SK-N-MC (cell line): ENCODE measurements at regions not wholly inside any gene's neighbourhood (a gene's known extent, or its start where the extent isn't known, plus 50 kb on each side); places are given as distances from the start of the nearest gene placed in this dataset.

ENCODE experiments used
- DNase-seq: peaks from one replicate; pipeline ENCODE4 v3.0.0-alpha.2; 2011; ENCODE audit warnings: low read depth, low spot score
- H3K27ac ChIP-seq: fragments of 200-600 bp; sonication (generic); 2 replicates; pipeline ENCODE4 v1.5.1; 2016; ENCODE audit warnings: mixed run types
- H3K36me3 ChIP-seq: fragments of 200-600 bp; sonication (generic); 2 replicates; pipeline ENCODE4 v1.6.1; 2017; ENCODE audit warnings: antibody characterized with exemption, low read length, mixed read lengths; ENCODE audit not compliant: insufficient read depth
- H3K4me3 ChIP-seq: fragments of 200-600 bp; sonication (generic); 2 replicates; pipeline ENCODE4 v1.5.1; 2016
- H3K9ac ChIP-seq: fragments of 200-600 bp; sonication (generic); 2 replicates; pipeline ENCODE4 v1.8.0; 2017; ENCODE audit warnings: mixed run types, mixed read lengths; ENCODE audit not compliant: insufficient read length
- H3K9me3 ChIP-seq: fragments of 200-600 bp; sonication (generic); 2 replicates; pipeline ENCODE4 v1.6.1; 2017; ENCODE audit warnings: low read depth, mild to moderate bottlenecking, antibody characterized with exemption, low read length, moderate library complexity, mixed read lengths
- EZH2 ChIP-seq: fragments of 200-600 bp; sonication (generic); IDR thresholded peaks from one replicate; pipeline ENCODE4 v1.6.1; 2017; ENCODE audit warnings: antibody characterized with exemption
- FOXP2 ChIP-seq: optimal IDR thresholded peaks from 2 replicates; pipeline ENCODE3; 2011; ENCODE audit warnings: mild to moderate bottlenecking, moderate library complexity; ENCODE audit not compliant: insufficient read depth; ENCODE audit errors: extremely low read length, control extremely low read depth
- POLR2AphosphoS5 ChIP-seq: IDR thresholded peaks from 2 replicates; pipeline ENCODE4 v1.6.1; 2012; ENCODE audit warnings: mild to moderate bottlenecking, low read depth, low read length, borderline replicate concordance

GRCh38 chr17:79211061-79211770 lies 136.6 kb downstream of the ENGASE start:
- Histone ChIP-seq H3K9ac (no peak overlapping the region), H3K36me3 (no peaks in the 10 kb centered on the region), H3K4me3 (no peak overlapping the region), H3K27ac (no peak overlapping the region), H3K9me3 (no peaks in the 10 kb centered on the region)
- no peak for TF ChIP-seq EZH2
- TF ChIP-seq POLR2AphosphoS5 = no peak
- no peak for TF ChIP-seq FOXP2
- DNase-seq = no peak

DNA sequence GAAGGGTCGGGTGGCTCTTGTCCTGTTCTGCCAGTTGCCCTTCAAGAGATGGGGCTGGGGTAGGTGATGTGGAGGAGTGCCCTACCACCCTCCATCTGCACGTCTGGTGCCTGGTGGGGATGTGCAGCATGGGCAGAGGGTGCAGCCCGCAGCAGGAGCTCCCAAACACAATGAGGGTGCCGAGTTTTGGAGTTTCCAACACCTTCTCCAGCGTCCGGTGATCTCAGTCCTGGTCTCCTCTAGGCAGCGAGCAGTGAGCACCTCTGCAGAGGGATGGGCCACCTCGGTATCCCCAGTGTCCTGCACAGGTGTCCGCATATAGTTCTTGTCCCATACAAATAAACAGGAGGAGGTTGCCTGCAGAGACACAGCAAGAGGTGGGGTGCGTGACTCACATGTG lies 136.0 kb downstream of the ENGASE start:
- no peak overlapping the region for H3K27ac ChIP-seq

GRCh38 chr17:79207960-79208359 lies 133.3 kb downstream of the ENGASE start:
- TF ChIP-seq EZH2 (no peak), FOXP2 (no peak), POLR2AphosphoS5 (no peak)
- H3K36me3 ChIP-seq = no peaks in the 10 kb centered on the region
- no peak overlapping the region for H3K27ac ChIP-seq
- H3K4me3 ChIP-seq = no peak overlapping the region
- H3K9ac ChIP-seq = no peak overlapping the region
- no peaks in the 10 kb centered on the region for H3K9me3 ChIP-seq
- no peak for DNase-seq

More for the DNA sequence above, 136.0 kb downstream of the ENGASE start:
- no peak overlapping the region for H3K4me3 ChIP-seq
- no peak for DNase-seq
- no peaks in the 10 kb centered on the region for H3K9me3 ChIP-seq
- TF ChIP-seq EZH2 (no peak), FOXP2 (no peak), POLR2AphosphoS5 (no peak)
- H3K9ac ChIP-seq = no peak overlapping the region
- H3K36me3 ChIP-seq = no peaks in the 10 kb centered on the region

DNA sequence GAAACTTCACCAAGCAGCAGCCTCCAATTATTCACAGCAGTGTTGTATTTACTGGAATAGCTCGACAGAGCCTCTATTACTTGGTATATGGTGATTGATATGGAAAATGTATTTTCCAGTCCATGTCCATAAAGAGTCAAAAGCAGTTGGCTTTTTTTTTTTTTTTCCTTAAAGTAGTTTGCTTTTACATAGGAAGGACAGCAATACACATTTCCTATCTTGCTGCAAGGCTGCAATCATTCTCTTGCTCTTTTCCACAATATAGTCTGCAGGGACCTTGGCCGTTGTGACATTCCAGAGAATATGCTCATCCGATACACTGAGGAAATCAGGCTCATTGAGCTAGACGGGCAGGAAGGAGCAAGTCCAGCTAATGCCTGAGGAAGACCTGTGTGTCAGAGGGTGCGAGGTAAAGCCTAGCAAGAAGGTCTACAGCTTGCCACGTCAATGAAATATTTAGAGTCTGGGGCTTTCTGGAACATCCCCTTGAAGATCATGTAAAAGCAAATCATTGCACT lies 131.1 kb downstream of the ENGASE start:
- no peak for DNase-seq
- Histone ChIP-seq H3K9ac (no peak overlapping the region), H3K9me3 (no peaks in the 10 kb centered on the region), H3K27ac (no peak overlapping the region), H3K36me3 (no peaks in the 10 kb centered on the region), H3K4me3 (no peak overlapping the region)
- TF ChIP-seq EZH2 = no peak
- TF ChIP-seq FOXP2 = no peak
- TF ChIP-seq POLR2AphosphoS5 = no peak

DNA sequence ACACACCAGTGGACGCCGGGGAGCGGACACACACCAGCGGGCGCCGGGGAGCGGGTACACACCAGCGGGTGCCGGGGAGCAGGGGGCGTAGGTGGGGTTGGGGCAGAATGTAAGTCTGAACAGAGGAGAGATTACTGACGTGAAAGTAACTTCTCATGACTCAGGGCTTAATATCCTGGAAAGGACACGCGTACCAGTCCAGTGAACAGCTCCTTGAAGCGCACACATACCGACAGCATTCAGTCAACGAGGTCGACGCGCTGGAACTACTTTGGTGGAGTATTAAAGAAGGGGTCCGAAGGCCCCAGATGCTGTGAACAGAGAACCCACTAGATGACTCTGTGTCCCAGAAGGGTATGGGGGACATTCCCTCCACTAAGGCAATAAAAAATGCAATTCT lies 129.6 kb downstream of the ENGASE start:
- no peak overlapping the region for H3K27ac ChIP-seq
- no peaks in the 10 kb centered on the region for H3K36me3 ChIP-seq
- H3K9ac ChIP-seq = no peak overlapping the region
- no peaks in the 10 kb centered on the region for H3K9me3 ChIP-seq
- no peak overlapping the region for H3K4me3 ChIP-seq
- no peak for DNase-seq
- no peak for TF ChIP-seq EZH2
- TF ChIP-seq FOXP2 = no peak
- TF ChIP-seq POLR2AphosphoS5 = no peak

DNA sequence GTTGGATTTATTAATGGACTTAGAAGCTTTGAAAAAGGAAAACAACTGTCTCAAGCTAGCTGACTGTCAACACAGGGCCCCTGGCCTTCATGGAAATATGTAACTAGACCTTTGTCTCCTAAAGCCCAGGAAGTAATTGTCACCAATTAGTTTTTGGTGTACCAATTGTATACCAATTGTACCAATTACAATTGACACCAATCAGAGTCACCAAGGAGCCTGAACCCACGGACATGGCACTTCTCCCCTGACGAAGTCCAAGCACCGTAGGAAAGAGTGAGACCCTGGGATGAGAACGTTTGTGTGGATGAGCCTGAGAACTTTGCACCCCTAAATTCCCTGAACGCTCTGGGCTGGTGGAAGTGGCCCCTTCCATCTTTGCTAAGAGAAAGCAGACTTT lies 129.0 kb downstream of the ENGASE start:
- H3K4me3 ChIP-seq = no peak overlapping the region
- DNase-seq = no peak
- no peaks in the 10 kb centered on the region for H3K9me3 ChIP-seq
- H3K36me3 ChIP-seq = no peaks in the 10 kb centered on the region
- H3K27ac ChIP-seq = no peak overlapping the region
- no peak overlapping the region for H3K9ac ChIP-seq
- TF ChIP-seq FOXP2 = no peak
- TF ChIP-seq EZH2 = no peak
- no peak for TF ChIP-seq POLR2AphosphoS5

- no peak for DNase-seq
- H3K9ac ChIP-seq = no peak overlapping the region
- no peak overlapping the region for H3K4me3 ChIP-seq
- no peaks in the 10 kb centered on the region for H3K9me3 ChIP-seq
- H3K27ac ChIP-seq = no peak overlapping the region
- no peaks in the 10 kb centered on the region for H3K36me3 ChIP-seq
- TF ChIP-seq FOXP2 (no peak), EZH2 (no peak)
Measured at GRCh38 chr17:79203016-79203415, 128.4 kb downstream of the ENGASE start.

DNA sequence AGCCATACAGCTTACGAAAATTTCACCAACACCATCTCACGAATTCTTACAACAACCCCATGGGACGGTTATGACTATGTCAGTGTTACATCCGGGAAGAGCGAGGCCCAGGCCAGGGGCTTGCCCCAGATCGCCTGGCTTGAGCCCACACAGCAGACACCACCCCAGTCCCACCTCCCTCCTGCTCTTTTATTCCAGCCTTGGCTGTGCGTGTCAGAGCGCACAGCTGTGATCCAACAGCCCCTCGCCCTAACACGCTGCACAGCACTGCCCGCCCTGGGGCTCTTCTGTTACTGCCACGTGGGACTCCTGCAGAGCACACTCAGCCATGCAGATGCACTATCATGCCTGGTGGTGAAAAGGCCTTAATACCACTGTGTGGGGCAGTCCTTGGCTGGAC lies 127.9 kb downstream of the ENGASE start:
- H3K36me3 ChIP-seq = no peaks in the 10 kb centered on the region
- no peak overlapping the region for H3K4me3 ChIP-seq
- no peak for TF ChIP-seq FOXP2
- TF ChIP-seq EZH2 = no peak
- no peak for TF ChIP-seq POLR2AphosphoS5
- H3K9ac ChIP-seq = no peak overlapping the region
- H3K9me3 ChIP-seq = no peaks in the 10 kb centered on the region
- no peak overlapping the region for H3K27ac ChIP-seq
- no peak for DNase-seq
